ENCODE measurements at regions not wholly inside any gene's neighbourhood (a gene's known extent, or its start where the extent isn't known, plus 50 kb on each side); places are given as distances from the start of the nearest gene placed in this dataset.

DNA sequence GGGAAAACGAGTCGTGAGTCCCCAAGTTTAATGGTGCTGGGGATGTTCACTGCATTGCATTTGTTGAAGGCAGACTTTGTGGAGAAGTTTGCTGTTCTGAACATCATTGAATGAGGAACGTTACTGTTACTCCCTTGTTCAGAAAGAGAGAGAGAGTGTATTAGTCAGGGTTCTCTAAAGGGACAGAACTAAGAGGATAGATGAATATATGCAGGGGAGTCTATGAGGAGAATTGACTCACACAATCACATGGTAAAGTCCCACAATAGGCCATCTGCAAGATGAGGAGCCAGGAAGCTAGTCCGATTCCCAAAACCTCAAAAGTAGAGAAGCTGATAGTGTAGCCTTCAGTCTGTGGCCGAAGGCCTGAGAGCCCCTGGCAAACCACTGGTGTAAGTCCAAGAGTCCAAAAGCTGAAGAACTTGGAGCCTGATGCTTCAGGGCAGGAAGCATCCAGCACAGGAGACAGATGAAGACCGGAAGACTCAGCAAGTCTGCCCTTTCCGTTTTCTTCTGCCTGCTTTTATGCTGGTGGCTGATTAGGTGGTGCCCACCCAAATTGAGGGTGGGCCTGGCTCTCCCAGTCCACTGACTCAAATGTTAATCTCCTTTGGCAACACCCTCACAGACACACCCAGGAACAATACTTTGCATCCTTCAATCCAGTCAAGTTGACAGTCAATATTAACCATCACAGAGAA lies 223.5 kb upstream of the PCSK2 start:
- Histone ChIP-seq H3K4me3 (ENCODE audit: low read length, poor library complexity, severe bottlenecking) (no peak overlapping the region), H3K79me2 (ENCODE audit: insufficient read depth, low read length) (no peaks in the 10 kb centered on the region)

DNA sequence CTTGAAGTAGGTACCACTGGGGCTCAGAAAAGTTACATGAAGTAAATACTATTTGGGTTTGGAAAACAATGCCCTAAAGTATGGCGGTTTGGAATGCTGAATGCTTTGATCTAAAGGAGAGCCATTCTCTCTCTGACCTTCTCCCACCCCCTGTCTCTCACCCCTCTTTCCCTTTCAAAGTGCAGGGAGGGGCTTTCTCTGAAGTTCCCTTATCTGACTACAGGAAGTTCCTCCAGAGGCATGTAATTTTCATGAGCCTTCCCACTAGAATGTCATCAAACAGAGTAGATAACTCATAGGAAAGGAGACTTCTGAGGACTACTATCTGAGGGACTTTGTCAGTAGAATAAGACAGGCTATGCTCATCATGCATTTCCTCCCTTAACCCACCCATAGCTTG lies 216.7 kb upstream of the PCSK2 start:
- Histone ChIP-seq H3K79me2 (ENCODE audit: insufficient read depth, low read length) (no peaks in the 10 kb centered on the region), H3K4me2 (ENCODE audit: low read depth, low read length, poor library complexity, severe bottlenecking) (no peak overlapping the region), H3K36me3 (ENCODE audit: insufficient read depth, low read length) (no peaks in the 10 kb centered on the region), H3K4me3 (ENCODE audit: low read length, poor library complexity, severe bottlenecking) (no peak overlapping the region), H4K20me1 (ENCODE audit: insufficient read depth, low read length, poor library complexity, severe bottlenecking) (no peaks in the 10 kb centered on the region), H3F3A (ENCODE audit: low read depth) (no peaks in the 10 kb centered on the region), H3K27me3 (ENCODE audit: insufficient read depth, low read length, poor library complexity, severe bottlenecking) (no peaks in the 10 kb centered on the region), H3K9me3 (ENCODE audit: insufficient read depth, low read depth, low read length) (no peaks in the 10 kb centered on the region), H3K9me2 (replicated peaks; ENCODE audit: low read depth, low read length) (no peaks in the 10 kb centered on the region), H2AFZ (ENCODE audit: low read length) (no peak overlapping the region), H3K9ac (ENCODE audit: low read depth, low read length, poor library complexity, severe bottlenecking) (no peak overlapping the region), H3K4me1 (ENCODE audit: insufficient read depth, low read length, poor library complexity, severe bottlenecking) (no peaks in the 10 kb centered on the region)
- TF ChIP-seq, protein P1, sequence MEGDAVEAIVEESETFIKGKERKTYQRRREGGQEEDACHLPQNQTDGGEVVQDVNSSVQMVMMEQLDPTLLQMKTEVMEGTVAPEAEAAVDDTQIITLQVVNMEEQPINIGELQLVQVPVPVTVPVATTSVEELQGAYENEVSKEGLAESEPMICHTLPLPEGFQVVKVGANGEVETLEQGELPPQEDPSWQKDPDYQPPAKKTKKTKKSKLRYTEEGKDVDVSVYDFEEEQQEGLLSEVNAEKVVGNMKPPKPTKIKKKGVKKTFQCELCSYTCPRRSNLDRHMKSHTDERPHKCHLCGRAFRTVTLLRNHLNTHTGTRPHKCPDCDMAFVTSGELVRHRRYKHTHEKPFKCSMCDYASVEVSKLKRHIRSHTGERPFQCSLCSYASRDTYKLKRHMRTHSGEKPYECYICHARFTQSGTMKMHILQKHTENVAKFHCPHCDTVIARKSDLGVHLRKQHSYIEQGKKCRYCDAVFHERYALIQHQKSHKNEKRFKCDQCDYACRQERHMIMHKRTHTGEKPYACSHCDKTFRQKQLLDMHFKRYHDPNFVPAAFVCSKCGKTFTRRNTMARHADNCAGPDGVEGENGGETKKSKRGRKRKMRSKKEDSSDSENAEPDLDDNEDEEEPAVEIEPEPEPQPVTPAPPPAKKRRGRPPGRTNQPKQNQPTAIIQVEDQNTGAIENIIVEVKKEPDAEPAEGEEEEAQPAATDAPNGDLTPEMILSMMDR (conservative IDR thresholded peaks at IDR 0.05; ENCODE audit: low read length): no peak
- TF ChIP-seq EZH2phosphoT487 (IDR thresholded peaks at IDR 0.05; ENCODE audit: borderline replicate concordance): no peak

More for the DNA sequence above, 223.5 kb upstream of the PCSK2 start:
- TF ChIP-seq, protein P1 (conservative IDR thresholded peaks at IDR 0.05; ENCODE audit: low read length): no peak
- no peak for TF ChIP-seq EZH2phosphoT487 (IDR thresholded peaks at IDR 0.05; ENCODE audit: borderline replicate concordance)
- H3F3A ChIP-seq (ENCODE audit: low read depth): no peaks in the 10 kb centered on the region
- H3K9ac ChIP-seq (ENCODE audit: low read depth, low read length, poor library complexity, severe bottlenecking): no peak overlapping the region
- H3K36me3 ChIP-seq (ENCODE audit: insufficient read depth, low read length): no peaks in the 10 kb centered on the region
- no peak overlapping the region for H2AFZ ChIP-seq (ENCODE audit: low read length)
- H3K9me2 ChIP-seq (replicated peaks; ENCODE audit: low read depth, low read length): no peaks in the 10 kb centered on the region
- H3K4me2 ChIP-seq (ENCODE audit: low read depth, low read length, poor library complexity, severe bottlenecking): no peak overlapping the region
- H3K9me3 ChIP-seq (ENCODE audit: insufficient read depth, low read depth, low read length): no peaks in the 10 kb centered on the region
- H4K20me1 ChIP-seq (ENCODE audit: insufficient read depth, low read length, poor library complexity, severe bottlenecking): no peaks in the 10 kb centered on the region
- no peaks in the 10 kb centered on the region for H3K27me3 ChIP-seq (ENCODE audit: insufficient read depth, low read length, poor library complexity, severe bottlenecking)
- H3K4me1 ChIP-seq (ENCODE audit: insufficient read depth, low read length, poor library complexity, severe bottlenecking): no peaks in the 10 kb centered on the region

DNA sequence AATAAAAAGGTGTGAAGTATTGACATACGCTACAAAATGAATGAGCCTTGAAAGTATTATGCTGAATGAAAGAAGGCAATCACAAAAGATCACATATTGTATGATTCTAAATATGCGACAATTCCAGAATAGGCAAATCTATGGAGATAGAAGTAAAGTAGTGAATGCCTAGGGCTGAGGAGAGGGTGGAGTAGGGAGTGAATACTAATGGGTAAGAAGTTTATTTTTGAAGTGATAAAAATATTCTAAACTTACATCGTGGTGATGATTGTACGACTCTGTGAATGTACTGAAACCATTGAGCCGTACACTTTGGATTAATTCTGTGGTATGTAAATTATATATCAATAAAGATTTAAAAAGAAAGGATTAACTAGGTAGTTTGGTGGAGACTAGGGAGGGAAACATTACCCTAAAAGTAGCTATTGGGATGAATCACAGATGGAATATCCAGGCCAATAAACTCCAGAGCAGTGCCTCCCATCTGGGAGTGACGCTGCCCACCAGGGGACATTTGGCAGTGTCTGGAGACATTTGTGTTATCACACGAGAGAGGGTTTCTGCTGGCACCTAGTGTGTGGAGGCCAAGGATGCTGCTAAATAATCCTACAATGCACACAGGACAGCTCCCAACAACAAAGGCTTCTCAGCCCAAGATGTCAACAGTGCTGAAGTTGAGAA lies 214.2 kb upstream of the PCSK2 start:
- Histone ChIP-seq H3K9me3 (ENCODE audit: insufficient read depth, low read depth, low read length) (no peaks in the 10 kb centered on the region), H3K9me2 (replicated peaks; ENCODE audit: low read depth, low read length) (no peaks in the 10 kb centered on the region), H3K36me3 (ENCODE audit: insufficient read depth, low read length) (no peaks in the 10 kb centered on the region), H3K79me2 (ENCODE audit: insufficient read depth, low read length) (no peaks in the 10 kb centered on the region), H4K20me1 (ENCODE audit: insufficient read depth, low read length, poor library complexity, severe bottlenecking) (no peaks in the 10 kb centered on the region), H3K9ac (ENCODE audit: low read depth, low read length, poor library complexity, severe bottlenecking) (no peak overlapping the region), H3F3A (ENCODE audit: low read depth) (no peaks in the 10 kb centered on the region), H3K27me3 (ENCODE audit: insufficient read depth, low read length, poor library complexity, severe bottlenecking) (no peaks in the 10 kb centered on the region), H3K4me1 (ENCODE audit: insufficient read depth, low read length, poor library complexity, severe bottlenecking) (no peaks in the 10 kb centered on the region), H2AFZ (ENCODE audit: low read length) (no peak overlapping the region), H3K4me2 (ENCODE audit: low read depth, low read length, poor library complexity, severe bottlenecking) (no peak overlapping the region), H3K4me3 (ENCODE audit: low read length, poor library complexity, severe bottlenecking) (no peak overlapping the region)
- TF ChIP-seq, protein P1 (conservative IDR thresholded peaks at IDR 0.05; ENCODE audit: low read length): no peak
- TF ChIP-seq EZH2phosphoT487 (IDR thresholded peaks at IDR 0.05; ENCODE audit: borderline replicate concordance): no peak
